Neural cell (in vitro differentiated cells): ENCODE measurements at regions not wholly inside any gene's neighbourhood (a gene's known extent, or its start where the extent isn't known, plus 50 kb on each side); places are given as distances from the start of the nearest gene placed in this dataset.

Experiments
- H2AFZ ChIP-seq: fragments of 200-600, 300-800 bp; sonication (generic), shearing (Covaris generic); 2 replicates; pipeline ENCODE4 v1.6.0; 2014; ENCODE audit warnings: low read depth, mild to moderate bottlenecking, antibody characterized with exemption, low read length, moderate library complexity
- H3F3A ChIP-seq: fragments of 200-600 bp; shearing (Covaris generic); 2 replicates; pipeline ENCODE4 v1.6.1; 2016; ENCODE audit warnings: mild to moderate bottlenecking, moderate library complexity, mixed read lengths, antibody characterized with exemption, low read length; ENCODE audit not compliant: insufficient read depth, poor library complexity, severe bottlenecking
- H3K27ac ChIP-seq: fragments of 200-600, 300-800 bp; sonication (generic), shearing (Covaris generic); 2 replicates; pipeline ENCODE4 v1.5.1; 2014; ENCODE audit warnings: mild to moderate bottlenecking, low read length, moderate library complexity
- H3K27me3 ChIP-seq: fragments of 300-800, 200-600 bp; sonication (generic), shearing (Covaris generic); 2 replicates; pipeline ENCODE4 v1.6.0; 2014; ENCODE audit warnings: mild to moderate bottlenecking, low read depth, low read length, moderate library complexity; ENCODE audit not compliant: insufficient read depth
- H3K36me3 ChIP-seq: fragments of 300-800, 200-600 bp; sonication (generic), shearing (Covaris generic); 2 replicates; pipeline ENCODE4 v1.5.1; 2014; ENCODE audit warnings: mild to moderate bottlenecking, antibody characterized with exemption, low read length, moderate library complexity; ENCODE audit not compliant: insufficient read depth
- H3K4me2 ChIP-seq: fragments of 300-800, 200-600 bp; sonication (generic), shearing (Covaris generic); 2 replicates; pipeline ENCODE4 v1.6.0; 2014; ENCODE audit warnings: mild to moderate bottlenecking, low read length
- H3K4me3 ChIP-seq: fragments of 300-800, 200-600 bp; sonication (generic), shearing (Covaris generic); 2 replicates; pipeline ENCODE4 v1.5.1; 2014; ENCODE audit warnings: mild to moderate bottlenecking, low read length, moderate library complexity
- H3K79me2 ChIP-seq: fragments of 200-600 bp; shearing (Covaris generic); replicated peaks from 2 replicates; pipeline ENCODE4 v1.6.0; 2014; ENCODE audit warnings: mild to moderate bottlenecking, low read length, moderate library complexity; ENCODE audit not compliant: insufficient read depth
- H3K9ac ChIP-seq: fragments of 300-800, 200-600 bp; sonication (generic), shearing (Covaris generic); 2 replicates; pipeline ENCODE4 v1.6.1; 2016; ENCODE audit warnings: mild to moderate bottlenecking, low read length, mixed read lengths
- H3K9me2 ChIP-seq: fragments of 200-600 bp; shearing (Covaris generic); 2 replicates; pipeline ENCODE4 v1.6.1; 2016; ENCODE audit warnings: mild to moderate bottlenecking, low read length, mixed read lengths; ENCODE audit not compliant: insufficient read depth
- H3K9me3 ChIP-seq: fragments of 200-600, 300-800 bp; sonication (generic), shearing (Covaris generic); 2 replicates; pipeline ENCODE4 v1.6.1; 2016; ENCODE audit warnings: mild to moderate bottlenecking, mixed run types, low read length, moderate library complexity, mixed read lengths
- H4K20me1 ChIP-seq: fragments of 200-600 bp; shearing (Covaris generic); 2 replicates; pipeline ENCODE4 v1.6.1; 2016; ENCODE audit warnings: mild to moderate bottlenecking, mixed run types; ENCODE audit not compliant: insufficient read depth
- CTCF ChIP-seq: fragments of 450-650 bp; IDR thresholded peaks from 2 replicates; pipeline ENCODE4 v1.5.1; 2014; ENCODE audit warnings: antibody characterized with exemption, mild to moderate bottlenecking, moderate library complexity; ENCODE audit not compliant: poor library complexity, severe bottlenecking
- EP300 ChIP-seq: fragments of 450-650 bp; conservative IDR thresholded peaks from 2 replicates; pipeline ENCODE4 v1.6.1; 2014; ENCODE audit warnings: antibody characterized with exemption, mild to moderate bottlenecking, moderate library complexity; ENCODE audit not compliant: poor library complexity, severe bottlenecking
- EZH2 ChIP-seq: fragments of 200-600, 300-800 bp; shearing (Covaris generic), sonication (generic); IDR thresholded peaks from 2 replicates; pipeline ENCODE4 v1.6.1; 2014; ENCODE audit warnings: antibody characterized with exemption, low read length, borderline replicate concordance, mild to moderate bottlenecking; ENCODE audit not compliant: insufficient read depth, poor library complexity, severe bottlenecking
- MXI1 ChIP-seq: fragments of 450-650 bp; conservative IDR thresholded peaks from 2 replicates; pipeline ENCODE4 v1.6.1; 2014; ENCODE audit warnings: antibody characterized with exemption, mild to moderate bottlenecking; ENCODE audit not compliant: poor library complexity, severe bottlenecking
- POLR2AphosphoS5 ChIP-seq: IDR thresholded peaks from 2 replicates; pipeline ENCODE4 v1.6.1; 2012
- RAD21 ChIP-seq: fragments of 450-650 bp; conservative IDR thresholded peaks from 2 replicates; pipeline ENCODE4 v1.6.1; 2014; ENCODE audit warnings: antibody characterized with exemption, mild to moderate bottlenecking, moderate library complexity
- REST ChIP-seq: IDR thresholded peaks from 2 replicates; pipeline ENCODE4 v1.6.1; 2012; ENCODE audit warnings: borderline replicate concordance
- SMC3 ChIP-seq: fragments of 450-650 bp; conservative IDR thresholded peaks from 2 replicates; pipeline ENCODE4 v1.6.1; 2014; ENCODE audit warnings: antibody characterized with exemption, mild to moderate bottlenecking, moderate library complexity; ENCODE audit not compliant: poor library complexity
- TAF1 ChIP-seq: IDR thresholded peaks from 2 replicates; pipeline ENCODE4 v1.6.1; 2012; ENCODE audit warnings: low read depth

GRCh38 chr4:125784741-125785140 is 470.0 kb downstream of the FAT4 start:
- Histone ChIP-seq H3K36me3 (no peaks in the 10 kb centered on the region), H3F3A (no peaks in the 10 kb centered on the region), H3K9me2 (no peaks in the 10 kb centered on the region), H2AFZ (no peak overlapping the region), H3K79me2 (no peaks in the 10 kb centered on the region), H3K27ac (no peak overlapping the region), H3K9me3 (no peaks in the 10 kb centered on the region), H3K4me3 (no peak overlapping the region), H3K27me3 (no peaks in the 10 kb centered on the region), H4K20me1 (no peaks in the 10 kb centered on the region), H3K4me2 (no peak overlapping the region), H3K9ac (no peak overlapping the region)
- TF ChIP-seq REST (no peak), SMC3 (no peak), RAD21 (no peak), EP300 (no peak), EZH2 (no peak), TAF1 (no peak), CTCF (no peak), MXI1 (no peak), POLR2AphosphoS5 (no peak)

GRCh38 chr4:125787707-125788106 is 473.0 kb downstream of the FAT4 start:
- H3K4me3 ChIP-seq, result no peak overlapping the region
- no peaks in the 10 kb centered on the region for H3K79me2 ChIP-seq
- H3F3A ChIP-seq, result no peaks in the 10 kb centered on the region
- H4K20me1 ChIP-seq, result no peaks in the 10 kb centered on the region
- no peaks in the 10 kb centered on the region for H3K9me3 ChIP-seq
- H3K4me2 ChIP-seq, result no peak overlapping the region
- H3K27ac ChIP-seq, result no peak overlapping the region
- H2AFZ ChIP-seq, result no peak overlapping the region
- no peaks in the 10 kb centered on the region for H3K36me3 ChIP-seq
- no peak overlapping the region for H3K9ac ChIP-seq
- no peaks in the 10 kb centered on the region for H3K27me3 ChIP-seq
- TF ChIP-seq MXI1, result no peak
- TF ChIP-seq EZH2, result no peak
- TF ChIP-seq EP300, result no peak
- TF ChIP-seq POLR2AphosphoS5, result no peak
- TF ChIP-seq CTCF, result no peak
- no peak for TF ChIP-seq REST
- TF ChIP-seq RAD21, result no peak
- no peak for TF ChIP-seq SMC3
- TF ChIP-seq TAF1, result no peak
- no peaks in the 10 kb centered on the region for H3K9me2 ChIP-seq
